Fibroblast of pulmonary artery (primary cell): ENCODE measurements at regions not wholly inside any gene's neighbourhood (a gene's known extent, or its start where the extent isn't known, plus 50 kb on each side); places are given as distances from the start of the nearest gene placed in this dataset.

ENCODE experiments used
- DNase-seq: peaks from one replicate; pipeline ENCODE4 v3.0.0-alpha.2; 2010; ENCODE audit warnings: low read depth
- H3K4me3 ChIP-seq: replicated peaks from 2 replicates; pipeline ENCODE4 v1.5.1; 2011; ENCODE audit warnings: low read depth, mild to moderate bottlenecking, control low read depth, low read length, moderate library complexity
- CTCF ChIP-seq: IDR thresholded peaks from 2 replicates; pipeline ENCODE4 v1.5.1; 2011; ENCODE audit warnings: mild to moderate bottlenecking, control low read depth, low read length, inconsistent platforms; ENCODE audit errors: missing control alignments

DNA sequence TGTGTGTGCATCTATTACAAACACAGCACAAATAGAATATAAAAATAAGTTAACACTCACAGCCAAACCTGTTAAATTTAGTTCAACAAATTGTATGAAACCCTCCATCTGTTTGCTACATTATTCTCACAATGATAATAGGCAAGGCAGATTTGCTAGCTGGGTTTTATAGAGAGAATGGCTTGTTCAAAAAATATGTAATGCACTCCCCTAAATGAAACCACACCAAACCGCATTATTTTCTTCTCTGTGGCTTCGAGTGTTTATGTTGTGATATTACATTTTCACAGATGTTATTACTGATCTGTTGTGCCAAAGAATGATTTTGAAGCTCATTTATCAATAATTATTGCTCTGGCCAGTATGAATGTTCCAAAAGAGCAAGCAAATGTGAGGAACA is 92.9 kb downstream of the SPATA31D1 start:
- no peak overlapping the region for H3K4me3 ChIP-seq
- DNase-seq = no peak
- TF ChIP-seq CTCF = no peak

- DNase-seq = no peak
- TF ChIP-seq CTCF = no peak
- no peak overlapping the region for H3K4me3 ChIP-seq
Measured at GRCh38 chr9:82082563-82082962, 94.0 kb downstream of the SPATA31D1 start.

- no peak overlapping the region for H3K4me3 ChIP-seq
- no peak for TF ChIP-seq CTCF
- no peak for DNase-seq
Measured at GRCh38 chr9:82088591-82088990, 100.0 kb downstream of the SPATA31D1 start.

DNA sequence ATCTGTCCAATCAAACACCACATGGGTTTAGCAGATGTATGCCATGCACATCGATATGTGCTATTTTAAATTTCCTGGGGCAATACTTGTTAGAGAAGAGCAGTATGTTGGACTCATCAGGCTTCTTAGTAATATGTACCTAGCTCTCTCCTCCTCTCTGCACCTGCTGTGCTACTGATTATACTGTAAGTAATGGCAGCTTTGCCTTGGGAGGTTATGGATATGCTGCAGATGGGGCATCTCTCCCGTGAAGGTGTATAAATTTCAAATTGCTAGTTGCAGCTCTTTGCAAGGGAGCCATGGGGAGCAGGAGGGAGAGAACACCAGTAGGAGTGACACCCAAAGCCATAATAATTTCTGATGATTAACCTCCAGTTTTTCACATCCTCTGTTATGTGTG is 101.5 kb downstream of the SPATA31D1 start:
- H3K4me3 ChIP-seq = no peak overlapping the region
- TF ChIP-seq CTCF = no peak
- DNase-seq = no peak

- TF ChIP-seq CTCF = no peak
- no peak for DNase-seq
Measured at GRCh38 chr9:82091100-82091499, 102.5 kb downstream of the SPATA31D1 start.

GRCh38 chr9:82091610-82092009 is 103.0 kb downstream of the SPATA31D1 start:
- no peak overlapping the region for H3K4me3 ChIP-seq
- TF ChIP-seq CTCF = no peak
- DNase-seq = no peak

More at GRCh38 chr9:82091100-82091499, 102.5 kb downstream of the SPATA31D1 start:
- no peak overlapping the region for H3K4me3 ChIP-seq

DNA sequence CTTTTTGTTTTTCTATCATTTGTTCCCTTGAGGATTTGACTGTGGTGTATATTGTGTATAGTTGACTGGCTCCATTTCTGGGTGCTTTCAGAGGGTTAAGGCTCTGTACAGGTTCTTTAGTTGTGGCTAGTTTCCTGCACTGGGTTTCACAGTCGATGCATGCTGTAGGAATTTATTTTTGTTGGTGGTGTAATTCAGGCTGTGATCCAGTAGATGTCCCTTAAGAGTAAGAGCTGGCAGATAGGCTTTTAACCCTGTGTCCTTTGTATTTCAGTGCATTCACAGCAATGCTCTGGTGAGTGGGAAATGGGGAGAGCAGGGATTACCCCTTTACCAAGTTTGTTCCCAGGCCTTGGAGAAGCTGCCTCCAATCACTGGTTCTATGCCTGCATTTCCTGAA is 112.9 kb downstream of the SPATA31D1 start:
- no peak overlapping the region for H3K4me3 ChIP-seq
- TF ChIP-seq CTCF = no peak
- no peak for DNase-seq
